ENCODE measurements at regions not wholly inside any gene's neighbourhood (a gene's known extent, or its start where the extent isn't known, plus 50 kb on each side); places are given as distances from the start of the nearest gene placed in this dataset.
"Not testable (repeated sequence)": the region's sequence is repeated elsewhere in the genome, so short reads cannot be mapped to it uniquely, and the experiment has no call there.

- DNase-seq (no peak), ATAC-seq (no peak)
- Histone ChIP-seq H3K9me3 (ENCODE audit: control insufficient read depth, low read length) (peaks cover 3% of the 10 kb centered on the region), H3K4me3 (ENCODE audit: low read length) (no peak overlapping the region), H3K4me1 (ENCODE audit: control insufficient read depth, insufficient read depth, low read length) (no peaks in the 10 kb centered on the region), H3K27ac (ENCODE audit: low read length) (no peak overlapping the region), H3K27me3 (ENCODE audit: control insufficient read depth, insufficient read depth) (no peaks in the 10 kb centered on the region)
- intact Hi-C loops (cut with DNase I), result no loop called here
Measured at GRCh38 chr20:11698124-11698523, 219.6 kb upstream of the BTBD3 start.

GRCh38 chr20:11700831-11701230, 216.9 kb upstream of the BTBD3 start:
- ATAC-seq (no peak), DNase-seq (no peak)
- Histone ChIP-seq H3K27me3 (ENCODE audit: control insufficient read depth, insufficient read depth) (no peaks in the 10 kb centered on the region), H3K4me3 (ENCODE audit: low read length) (no peak overlapping the region), H3K4me1 (ENCODE audit: control insufficient read depth, insufficient read depth, low read length) (no peaks in the 10 kb centered on the region), H3K27ac (ENCODE audit: low read length) (no peak overlapping the region), H3K9me3 (ENCODE audit: control insufficient read depth, low read length) (peaks cover 3% of the 10 kb centered on the region)
- 63% methylated on average over 5 of the region's 5 CpGs for WGBS
- intact Hi-C loops (cut with DNase I), result no loop called here

GRCh38 chr20:11702721-11703518, 214.8 kb upstream of the BTBD3 start:
- no peaks in the 10 kb centered on the region for H3K4me1 ChIP-seq (ENCODE audit: control insufficient read depth, insufficient read depth, low read length)
- intact Hi-C loops (cut with DNase I), result no loop called here
- ATAC-seq, result no peak
- H3K4me3 ChIP-seq (ENCODE audit: low read length), result no peak overlapping the region
- H3K27me3 ChIP-seq (ENCODE audit: control insufficient read depth, insufficient read depth), result no peaks in the 10 kb centered on the region
- DNase-seq, result no peak
- 81% methylated on average over 2 of the region's 2 CpGs for WGBS
- no peak overlapping the region for H3K27ac ChIP-seq (ENCODE audit: low read length)
- no peaks in the 10 kb centered on the region for H3K9me3 ChIP-seq (ENCODE audit: control insufficient read depth, low read length)

- intact Hi-C loops (cut with DNase I), result no loop called here
- H3K4me1 ChIP-seq (ENCODE audit: control insufficient read depth, insufficient read depth, low read length), result no peaks in the 10 kb centered on the region
Measured at GRCh38 chr20:11705512-11705911, 212.2 kb upstream of the BTBD3 start.

GRCh38 chr20:11708223-11708622, 209.5 kb upstream of the BTBD3 start:
- H3K27me3 ChIP-seq (ENCODE audit: control insufficient read depth, insufficient read depth); H3K4me3 ChIP-seq (ENCODE audit: low read length); H3K27ac ChIP-seq (ENCODE audit: low read length); DNase-seq; H3K4me1 ChIP-seq (ENCODE audit: control insufficient read depth, insufficient read depth, low read length); H3K9me3 ChIP-seq (ENCODE audit: control insufficient read depth, low read length); ATAC-seq; intact Hi-C loops (cut with DNase I): not testable (repeated sequence)
- WGBS, result 94% methylated on average over 9 of the region's 9 CpGs

More at GRCh38 chr20:11705512-11705911, 212.2 kb upstream of the BTBD3 start:
- Histone ChIP-seq H3K9me3 (ENCODE audit: control insufficient read depth, low read length) (no peaks in the 10 kb centered on the region), H3K27me3 (ENCODE audit: control insufficient read depth, insufficient read depth) (no peaks in the 10 kb centered on the region), H3K4me3 (ENCODE audit: low read length) (no peak overlapping the region), H3K27ac (ENCODE audit: low read length) (no peak overlapping the region)
- no peak for DNase-seq
- ATAC-seq, result no peak

- 79% methylated on average over 5 of the region's 5 CpGs for WGBS
- no peaks in the 10 kb centered on the region for H3K4me1 ChIP-seq (ENCODE audit: control insufficient read depth, insufficient read depth, low read length)
- H3K4me3 ChIP-seq (ENCODE audit: low read length), result no peak overlapping the region
- ATAC-seq, result no peak
- H3K27ac ChIP-seq (ENCODE audit: low read length), result no peak overlapping the region
- no peak for DNase-seq
- H3K9me3 ChIP-seq (ENCODE audit: control insufficient read depth, low read length), result no peaks in the 10 kb centered on the region
- intact Hi-C loops (cut with DNase I), result no loop called here
- H3K27me3 ChIP-seq (ENCODE audit: control insufficient read depth, insufficient read depth), result no peaks in the 10 kb centered on the region
Measured at GRCh38 chr20:11711214-11711613, 206.5 kb upstream of the BTBD3 start.

GRCh38 chr20:11712639-11713160, 205.0 kb upstream of the BTBD3 start:
- H3K4me3 ChIP-seq (ENCODE audit: low read length), result no peak overlapping the region
- H3K27me3 ChIP-seq (ENCODE audit: control insufficient read depth, insufficient read depth), result no peaks in the 10 kb centered on the region
- H3K9me3 ChIP-seq (ENCODE audit: control insufficient read depth, low read length), result no peaks in the 10 kb centered on the region
- intact Hi-C loops (cut with DNase I), result no loop called here
- ATAC-seq (no peak), DNase-seq (no peak)
- H3K27ac ChIP-seq (ENCODE audit: low read length), result no peak overlapping the region
- WGBS, result 62% methylated on average over 3 of the region's 3 CpGs
- no peaks in the 10 kb centered on the region for H3K4me1 ChIP-seq (ENCODE audit: control insufficient read depth, insufficient read depth, low read length)

GRCh38 chr20:11714886-11715285, 202.8 kb upstream of the BTBD3 start:
- DNase-seq (no peak), ATAC-seq (no peak)
- Histone ChIP-seq H3K4me1 (ENCODE audit: control insufficient read depth, insufficient read depth, low read length) (no peaks in the 10 kb centered on the region), H3K9me3 (ENCODE audit: control insufficient read depth, low read length) (no peaks in the 10 kb centered on the region), H3K4me3 (ENCODE audit: low read length) (no peak overlapping the region), H3K27me3 (ENCODE audit: control insufficient read depth, insufficient read depth) (no peaks in the 10 kb centered on the region), H3K27ac (ENCODE audit: low read length) (no peak overlapping the region)
- 29% methylated on average over 2 of the region's 2 CpGs for WGBS
- intact Hi-C loops (cut with DNase I), result no loop called here

GRCh38 chr20:11716239-11716944, 201.3 kb upstream of the BTBD3 start:
- ATAC-seq (no peak), DNase-seq (no peak)
- 48% methylated on average over 4 of the region's 4 CpGs for WGBS
- Histone ChIP-seq H3K4me1 (ENCODE audit: control insufficient read depth, insufficient read depth, low read length) (no peaks in the 10 kb centered on the region), H3K27me3 (ENCODE audit: control insufficient read depth, insufficient read depth) (no peaks in the 10 kb centered on the region), H3K9me3 (ENCODE audit: control insufficient read depth, low read length) (no peaks in the 10 kb centered on the region), H3K27ac (ENCODE audit: low read length) (no peak overlapping the region), H3K4me3 (ENCODE audit: low read length) (no peak overlapping the region)
- intact Hi-C loops (cut with DNase I), result no loop called here

- Histone ChIP-seq H3K27ac (ENCODE audit: low read length) (no peak overlapping the region), H3K27me3 (ENCODE audit: control insufficient read depth, insufficient read depth) (no peaks in the 10 kb centered on the region), H3K4me3 (ENCODE audit: low read length) (no peak overlapping the region), H3K9me3 (ENCODE audit: control insufficient read depth, low read length) (no peaks in the 10 kb centered on the region), H3K4me1 (ENCODE audit: control insufficient read depth, insufficient read depth, low read length) (no peaks in the 10 kb centered on the region)
- DNase-seq, result no peak
- 83% methylated on average over 1 of the region's 1 CpG for WGBS
- intact Hi-C loops (cut with DNase I), result no loop called here
- ATAC-seq, result no peak
Measured at GRCh38 chr20:11716945-11717248, 200.8 kb upstream of the BTBD3 start.

GRCh38 chr20:11717562-11717961, 200.1 kb upstream of the BTBD3 start:
- Histone ChIP-seq H3K9me3 (ENCODE audit: control insufficient read depth, low read length) (no peaks in the 10 kb centered on the region), H3K4me1 (ENCODE audit: control insufficient read depth, insufficient read depth, low read length) (no peaks in the 10 kb centered on the region), H3K4me3 (ENCODE audit: low read length) (no peak overlapping the region), H3K27ac (ENCODE audit: low read length) (no peak overlapping the region), H3K27me3 (ENCODE audit: control insufficient read depth, insufficient read depth) (no peaks in the 10 kb centered on the region)
- DNase-seq (no peak), ATAC-seq (no peak)
- WGBS, result 75% methylated on average over 3 of the region's 3 CpGs
- intact Hi-C loops (cut with DNase I), result no loop called here

Measured in right cardiac atrium (tissue), 5 donors.